K562 (cell line): ENCODE measurements at regions not wholly inside any gene's neighbourhood (a gene's known extent, or its start where the extent isn't known, plus 50 kb on each side); places are given as distances from the start of the nearest gene placed in this dataset.

ENCODE experiments used
- ADNP ChIP-seq: fragments of 200-800 bp; sonication (Bioruptor generic); IDR thresholded peaks from 2 replicates; pipeline ENCODE4 v1.6.1; 2016; ENCODE audit warnings: missing genetic modification characterization, missing compliant biosample characterization
- DDX20 ChIP-seq: fragments of 450-650 bp; IDR thresholded peaks from 2 replicates; pipeline ENCODE4 v1.6.1; 2016; ENCODE audit warnings: missing genetic modification characterization, low read depth, mild to moderate bottlenecking, missing compliant biosample characterization, moderate library complexity
- EP300 ChIP-seq: IDR thresholded peaks from 2 replicates; pipeline ENCODE4 v1.6.1; 2012; ENCODE audit warnings: low read length, improper control_type of control experiment
- FOXJ2 ChIP-seq: fragments of 200-800 bp; sonication (Bioruptor generic); IDR thresholded peaks from 2 replicates; pipeline ENCODE4 v1.6.1; 2016; ENCODE audit warnings: missing genetic modification characterization, missing compliant biosample characterization
- HDAC1 ChIP-seq, 2 experiments: fragments of 450-650 bp; IDR thresholded peaks; 2 replicates each; pipeline ENCODE4 v1.6.1; 2016 to 2017; ENCODE audit warnings: inconsistent platforms in 1 of 2, mild to moderate bottlenecking in 1 of 2, moderate library complexity in 1 of 2
- IFI16 ChIP-seq: fragments of 250-450 bp; sonication (Bioruptor Pico); IDR thresholded peaks from 2 replicates; pipeline ENCODE4 v2.1.2; 2022; ENCODE audit warnings: mild to moderate bottlenecking, inconsistent platforms
- JUND ChIP-seq, 2 experiments: IDR thresholded peaks; 2 replicates in 1 of 2; 3 replicates in 1 of 2; pipeline ENCODE4 v1.6.1; 2011; ENCODE audit warnings: borderline replicate concordance in 2 of 2, low read depth in 2 of 2, low read length in 2 of 2, improper control_type of control experiment in 1 of 2, missing biosample characterization in 1 of 2, missing genetic modification characterization in 1 of 2, missing genetic modification reagents in 1 of 2
- MCM5 ChIP-seq: fragments of 450-650 bp; IDR thresholded peaks from 2 replicates; pipeline ENCODE4 v1.6.1; 2016; ENCODE audit warnings: low read depth
- POLR3A ChIP-seq: IDR thresholded peaks from 2 replicates; pipeline ENCODE4 v1.6.1; 2011; ENCODE audit warnings: borderline replicate concordance, mild to moderate bottlenecking, moderate library complexity; ENCODE audit not compliant: insufficient read length, insufficient read depth; ENCODE audit errors: extremely low read depth
- RCOR1 ChIP-seq, 2 experiments: IDR thresholded peaks; 2 replicates each; pipeline ENCODE4 v1.6.1; 2012; ENCODE audit warnings: low read depth in 2 of 2, low read length in 2 of 2, borderline replicate concordance in 1 of 2, improper control_type of control experiment in 1 of 2
- ZKSCAN8 ChIP-seq: fragments of 200-800 bp; sonication (Bioruptor generic); IDR thresholded peaks from 2 replicates; pipeline ENCODE4 v1.6.1; 2016; ENCODE audit warnings: missing genetic modification characterization, missing compliant biosample characterization
- ZNF311 ChIP-seq: fragments of 250-450 bp; sonication (Bioruptor Pico); IDR thresholded peaks from 2 replicates; pipeline ENCODE4 v1.4.0; 2020; ENCODE audit warnings: mild to moderate bottlenecking, moderate library complexity
- TF ChIP-seq, protein P1 (sequence below): fragments of 250-450 bp; sonication (Bioruptor Pico); IDR thresholded peaks from 2 replicates; pipeline ENCODE4 v1.5.1; 2021; ENCODE audit warnings: mild to moderate bottlenecking
- TF ChIP-seq, protein P2 (sequence below): fragments of 450-650 bp; formaldehyde crosslinking; conservative IDR thresholded peaks from 2 replicates; pipeline ENCODE4 v1.4.0; 2022; ENCODE audit warnings: mild to moderate bottlenecking, missing genetic modification characterization
- TF ChIP-seq, protein P3 (sequence below), 2 experiments: fragments of 450-650 bp; conservative IDR thresholded peaks; 2 replicates each; pipeline ENCODE4 v1.6.1; 2017; ENCODE audit warnings: mild to moderate bottlenecking in 2 of 2, moderate library complexity in 2 of 2
- TF ChIP-seq, protein P4 (sequence below): fragments of 450-650 bp; IDR thresholded peaks from 2 replicates; pipeline ENCODE4 v1.6.1; 2016; ENCODE audit warnings: low read depth, mild to moderate bottlenecking, moderate library complexity
- TF ChIP-seq, protein P5 (sequence below): fragments of 450-650 bp; IDR thresholded peaks from 2 replicates; pipeline ENCODE4 v1.6.1; 2018; ENCODE audit not compliant: partially characterized antibody
- TF ChIP-seq, protein P6 (sequence below): sonication (generic); formaldehyde crosslinking; IDR thresholded peaks from 2 replicates; pipeline ENCODE4 v1.8.0; 2022; ENCODE audit warnings: mild to moderate bottlenecking, low read depth, missing genetic modification reagents

DNA sequence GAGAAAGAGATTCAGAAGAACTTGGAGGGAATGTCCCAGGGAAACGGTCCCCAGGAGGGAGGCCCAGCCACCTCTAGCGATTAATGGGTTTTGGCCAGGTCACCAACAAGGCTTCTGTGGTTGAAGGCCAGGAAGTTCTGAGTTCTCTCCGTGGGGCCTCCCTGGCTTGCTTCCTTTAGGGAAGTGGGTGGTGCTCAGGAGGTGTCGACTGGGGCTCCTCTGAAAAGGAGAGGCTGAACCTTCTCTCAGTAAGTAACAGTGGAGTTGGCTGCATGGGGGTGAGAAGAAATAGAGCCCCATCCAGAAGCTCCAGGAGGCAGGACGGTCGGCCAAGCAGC lies 77.1 kb upstream of the GSE1 start (continued):
- TF ChIP-seq DDX20 (no peak), RCOR1 (IDR thresholded peaks at IDR 0.05; ENCODE audit: borderline replicate concordance in 1 of 2, low read depth in 2 of 2, low read length in 2 of 2) (no peak), HDAC1 (IDR thresholded peaks at IDR 0.05) (no peak), ZKSCAN8 (CRISPR knock-in tag) (peak; percentile 99), POLR3A (no peak), MCM5 (no peak), IFI16 (CRISPR knock-in tag) (no peak), EP300 (0 out of 2 replicates have a peak, but pooled peaks have one; percentile 4), ZNF311 (CRISPR knock-in tag) (0 out of 2 replicates have a peak, but pooled peaks have one; percentile 6), JUND (IDR thresholded peaks at IDR 0.05; ENCODE audit: borderline replicate concordance, low read depth, low read length) (no peak), JUND (tag; IDR thresholded peaks at IDR 0.05; ENCODE audit: borderline replicate concordance, low read depth, low read length) (peak; percentile 6; the same call in 2 of the 3 replicates), ADNP (no peak; the same call in 1 of the 2 replicates), FOXJ2 (tag) (no peak)
- TF ChIP-seq, protein P1, sequence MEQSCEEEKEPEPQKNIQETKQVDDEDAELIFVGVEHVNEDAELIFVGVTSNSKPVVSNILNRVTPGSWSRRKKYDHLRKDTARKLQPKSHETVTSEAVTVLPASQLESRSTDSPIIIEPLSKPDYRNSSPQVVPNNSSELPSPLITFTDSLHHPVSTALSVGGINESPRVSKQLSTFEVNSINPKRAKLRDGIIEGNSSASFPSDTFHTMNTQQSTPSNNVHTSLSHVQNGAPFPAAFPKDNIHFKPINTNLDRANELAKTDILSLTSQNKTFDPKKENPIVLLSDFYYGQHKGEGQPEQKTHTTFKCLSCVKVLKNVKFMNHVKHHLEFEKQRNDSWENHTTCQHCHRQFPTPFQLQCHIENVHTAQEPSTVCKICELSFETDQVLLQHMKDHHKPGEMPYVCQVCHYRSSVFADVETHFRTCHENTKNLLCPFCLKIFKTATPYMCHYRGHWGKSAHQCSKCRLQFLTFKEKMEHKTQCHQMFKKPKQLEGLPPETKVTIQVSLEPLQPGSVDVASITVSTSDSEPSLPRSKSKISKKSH (CRISPR knock-in tag), result no peak
- TF ChIP-seq, protein P2, sequence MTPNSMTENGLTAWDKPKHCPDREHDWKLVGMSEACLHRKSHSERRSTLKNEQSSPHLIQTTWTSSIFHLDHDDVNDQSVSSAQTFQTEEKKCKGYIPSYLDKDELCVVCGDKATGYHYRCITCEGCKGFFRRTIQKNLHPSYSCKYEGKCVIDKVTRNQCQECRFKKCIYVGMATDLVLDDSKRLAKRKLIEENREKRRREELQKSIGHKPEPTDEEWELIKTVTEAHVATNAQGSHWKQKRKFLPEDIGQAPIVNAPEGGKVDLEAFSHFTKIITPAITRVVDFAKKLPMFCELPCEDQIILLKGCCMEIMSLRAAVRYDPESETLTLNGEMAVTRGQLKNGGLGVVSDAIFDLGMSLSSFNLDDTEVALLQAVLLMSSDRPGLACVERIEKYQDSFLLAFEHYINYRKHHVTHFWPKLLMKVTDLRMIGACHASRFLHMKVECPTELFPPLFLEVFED, result no peak
- TF ChIP-seq, protein P3, sequence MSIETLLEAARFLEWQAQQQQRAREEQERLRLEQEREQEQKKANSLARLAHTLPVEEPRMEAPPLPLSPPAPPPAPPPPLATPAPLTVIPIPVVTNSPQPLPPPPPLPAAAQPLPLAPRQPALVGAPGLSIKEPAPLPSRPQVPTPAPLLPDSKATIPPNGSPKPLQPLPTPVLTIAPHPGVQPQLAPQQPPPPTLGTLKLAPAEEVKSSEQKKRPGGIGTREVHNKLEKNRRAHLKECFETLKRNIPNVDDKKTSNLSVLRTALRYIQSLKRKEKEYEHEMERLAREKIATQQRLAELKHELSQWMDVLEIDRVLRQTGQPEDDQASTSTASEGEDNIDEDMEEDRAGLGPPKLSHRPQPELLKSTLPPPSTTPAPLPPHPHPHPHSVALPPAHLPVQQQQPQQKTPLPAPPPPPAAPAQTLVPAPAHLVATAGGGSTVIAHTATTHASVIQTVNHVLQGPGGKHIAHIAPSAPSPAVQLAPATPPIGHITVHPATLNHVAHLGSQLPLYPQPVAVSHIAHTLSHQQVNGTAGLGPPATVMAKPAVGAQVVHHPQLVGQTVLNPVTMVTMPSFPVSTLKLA (conservative IDR thresholded peaks at IDR 0.05), result no peak
- TF ChIP-seq, protein P4, sequence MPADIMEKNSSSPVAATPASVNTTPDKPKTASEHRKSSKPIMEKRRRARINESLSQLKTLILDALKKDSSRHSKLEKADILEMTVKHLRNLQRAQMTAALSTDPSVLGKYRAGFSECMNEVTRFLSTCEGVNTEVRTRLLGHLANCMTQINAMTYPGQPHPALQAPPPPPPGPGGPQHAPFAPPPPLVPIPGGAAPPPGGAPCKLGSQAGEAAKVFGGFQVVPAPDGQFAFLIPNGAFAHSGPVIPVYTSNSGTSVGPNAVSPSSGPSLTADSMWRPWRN, result no peak
- TF ChIP-seq, protein P5, sequence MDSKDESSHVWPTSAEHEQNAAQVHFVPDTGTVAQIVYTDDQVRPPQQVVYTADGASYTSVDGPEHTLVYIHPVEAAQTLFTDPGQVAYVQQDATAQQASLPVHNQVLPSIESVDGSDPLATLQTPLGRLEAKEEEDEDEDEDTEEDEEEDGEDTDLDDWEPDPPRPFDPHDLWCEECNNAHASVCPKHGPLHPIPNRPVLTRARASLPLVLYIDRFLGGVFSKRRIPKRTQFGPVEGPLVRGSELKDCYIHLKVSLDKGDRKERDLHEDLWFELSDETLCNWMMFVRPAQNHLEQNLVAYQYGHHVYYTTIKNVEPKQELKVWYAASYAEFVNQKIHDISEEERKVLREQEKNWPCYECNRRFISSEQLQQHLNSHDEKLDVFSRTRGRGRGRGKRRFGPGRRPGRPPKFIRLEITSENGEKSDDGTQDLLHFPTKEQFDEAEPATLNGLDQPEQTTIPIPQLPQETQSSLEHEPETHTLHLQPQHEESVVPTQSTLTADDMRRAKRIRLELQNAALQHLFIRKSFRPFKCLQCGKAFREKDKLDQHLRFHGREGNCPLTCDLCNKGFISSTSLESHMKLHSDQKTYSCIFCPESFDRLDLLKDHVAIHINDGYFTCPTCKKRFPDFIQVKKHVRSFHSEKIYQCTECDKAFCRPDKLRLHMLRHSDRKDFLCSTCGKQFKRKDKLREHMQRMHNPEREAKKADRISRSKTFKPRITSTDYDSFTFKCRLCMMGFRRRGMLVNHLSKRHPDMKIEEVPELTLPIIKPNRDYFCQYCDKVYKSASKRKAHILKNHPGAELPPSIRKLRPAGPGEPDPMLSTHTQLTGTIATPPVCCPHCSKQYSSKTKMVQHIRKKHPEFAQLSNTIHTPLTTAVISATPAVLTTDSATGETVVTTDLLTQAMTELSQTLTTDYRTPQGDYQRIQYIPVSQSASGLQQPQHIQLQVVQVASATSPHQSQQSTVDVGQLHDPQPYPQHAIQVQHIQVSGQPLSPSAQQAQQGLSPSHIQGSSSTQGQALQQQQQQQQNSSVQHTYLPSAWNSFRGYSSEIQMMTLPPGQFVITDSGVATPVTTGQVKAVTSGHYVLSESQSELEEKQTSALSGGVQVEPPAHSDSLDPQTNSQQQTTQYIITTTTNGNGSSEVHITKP, result no peak
- TF ChIP-seq, protein P6, sequence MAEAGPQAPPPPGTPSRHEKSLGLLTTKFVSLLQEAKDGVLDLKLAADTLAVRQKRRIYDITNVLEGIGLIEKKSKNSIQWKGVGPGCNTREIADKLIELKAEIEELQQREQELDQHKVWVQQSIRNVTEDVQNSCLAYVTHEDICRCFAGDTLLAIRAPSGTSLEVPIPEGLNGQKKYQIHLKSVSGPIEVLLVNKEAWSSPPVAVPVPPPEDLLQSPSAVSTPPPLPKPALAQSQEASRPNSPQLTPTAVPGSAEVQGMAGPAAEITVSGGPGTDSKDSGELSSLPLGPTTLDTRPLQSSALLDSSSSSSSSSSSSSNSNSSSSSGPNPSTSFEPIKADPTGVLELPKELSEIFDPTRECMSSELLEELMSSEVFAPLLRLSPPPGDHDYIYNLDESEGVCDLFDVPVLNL, result no peak
